ENCODE measurements at regions not wholly inside any gene's neighbourhood (a gene's known extent, or its start where the extent isn't known, plus 50 kb on each side); places are given as distances from the start of the nearest gene placed in this dataset.

- DNase-seq: no peak
Observed at GRCh38 chr6:14730654-14731053, 515.2 kb upstream of the JARID2 start.

- DNase-seq: no peak
Observed at GRCh38 chr6:14731611-14732010, 514.3 kb upstream of the JARID2 start.

- no peak for DNase-seq
Observed at GRCh38 chr6:14732226-14732843, 513.5 kb upstream of the JARID2 start.

GRCh38 chr6:14732844-14733757, 512.8 kb upstream of the JARID2 start:
- no peak for DNase-seq

GRCh38 chr6:14734052-14734415, 511.8 kb upstream of the JARID2 start:
- no peak for DNase-seq

- no peak for DNase-seq
Observed at GRCh38 chr6:14734416-14735340, 511.2 kb upstream of the JARID2 start.

- no peak for DNase-seq
Observed at GRCh38 chr6:14735956-14736486, 509.8 kb upstream of the JARID2 start.

- no peak for DNase-seq
Observed at GRCh38 chr6:14736554-14736953, 509.3 kb upstream of the JARID2 start.

GRCh38 chr6:14738497-14738896, 507.4 kb upstream of the JARID2 start:
- DNase-seq: no peak

- no peak for DNase-seq
Observed at GRCh38 chr6:14738933-14739332, 506.9 kb upstream of the JARID2 start.

GRCh38 chr6:14739827-14740226, 506.0 kb upstream of the JARID2 start:
- no peak for DNase-seq

GRCh38 chr6:14742171-14742570, 503.7 kb upstream of the JARID2 start:
- DNase-seq: no peak

GRCh38 chr6:14742680-14743079, 503.2 kb upstream of the JARID2 start:
- DNase-seq: no peak

- DNase-seq: no peak
Observed at GRCh38 chr6:14743144-14743473, 502.8 kb upstream of the JARID2 start.

GRCh38 chr6:14743474-14744211, 502.2 kb upstream of the JARID2 start:
- DNase-seq: no peak

GRCh38 chr6:14744212-14744556, 501.7 kb upstream of the JARID2 start:
- DNase-seq: no peak

- no peak for DNase-seq
Observed at GRCh38 chr6:14746139-14746837, 499.6 kb upstream of the JARID2 start.

- DNase-seq: no peak
Observed at GRCh38 chr6:14747881-14748520, 497.9 kb upstream of the JARID2 start.

GRCh38 chr6:14748679-14749078, 497.2 kb upstream of the JARID2 start:
- DNase-seq: no peak

GRCh38 chr6:14750059-14750661, 495.7 kb upstream of the JARID2 start:
- no peak for DNase-seq

- DNase-seq: no peak
Observed at GRCh38 chr6:14751645-14752175, 494.2 kb upstream of the JARID2 start.

All from NCI-H2171 (cell line).